ENCODE measurements at regions not wholly inside any gene's neighbourhood (a gene's known extent, or its start where the extent isn't known, plus 50 kb on each side); places are given as distances from the start of the nearest gene placed in this dataset.
"Not testable (repeated sequence)": the region's sequence is repeated elsewhere in the genome, so short reads cannot be mapped to it uniquely, and the experiment has no call there.

DNA sequence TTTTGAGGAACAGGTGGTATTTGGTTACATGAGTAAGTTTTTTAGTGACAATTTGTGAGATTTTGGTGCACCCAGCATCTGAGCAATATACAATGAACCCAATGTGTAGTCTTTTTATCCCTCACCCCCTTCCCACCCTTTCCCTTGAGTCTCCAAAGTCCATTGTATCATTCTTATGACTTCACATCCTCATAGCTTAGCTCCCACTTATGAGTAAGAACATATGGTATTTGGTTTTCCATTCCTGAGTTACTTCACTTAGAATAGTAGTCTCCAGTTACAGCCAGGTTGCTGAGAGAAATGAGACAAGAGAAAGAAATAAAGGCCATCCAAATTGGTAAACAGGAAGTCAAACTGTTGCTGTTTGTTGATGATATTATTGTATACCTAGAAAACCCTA is 87.5 kb downstream of the OTOR start:
- TF ChIP-seq, protein P1, sequence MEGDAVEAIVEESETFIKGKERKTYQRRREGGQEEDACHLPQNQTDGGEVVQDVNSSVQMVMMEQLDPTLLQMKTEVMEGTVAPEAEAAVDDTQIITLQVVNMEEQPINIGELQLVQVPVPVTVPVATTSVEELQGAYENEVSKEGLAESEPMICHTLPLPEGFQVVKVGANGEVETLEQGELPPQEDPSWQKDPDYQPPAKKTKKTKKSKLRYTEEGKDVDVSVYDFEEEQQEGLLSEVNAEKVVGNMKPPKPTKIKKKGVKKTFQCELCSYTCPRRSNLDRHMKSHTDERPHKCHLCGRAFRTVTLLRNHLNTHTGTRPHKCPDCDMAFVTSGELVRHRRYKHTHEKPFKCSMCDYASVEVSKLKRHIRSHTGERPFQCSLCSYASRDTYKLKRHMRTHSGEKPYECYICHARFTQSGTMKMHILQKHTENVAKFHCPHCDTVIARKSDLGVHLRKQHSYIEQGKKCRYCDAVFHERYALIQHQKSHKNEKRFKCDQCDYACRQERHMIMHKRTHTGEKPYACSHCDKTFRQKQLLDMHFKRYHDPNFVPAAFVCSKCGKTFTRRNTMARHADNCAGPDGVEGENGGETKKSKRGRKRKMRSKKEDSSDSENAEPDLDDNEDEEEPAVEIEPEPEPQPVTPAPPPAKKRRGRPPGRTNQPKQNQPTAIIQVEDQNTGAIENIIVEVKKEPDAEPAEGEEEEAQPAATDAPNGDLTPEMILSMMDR (IDR thresholded peaks at IDR 0.05): not testable (repeated sequence)
- not testable (repeated sequence) for TF ChIP-seq POLR2A (IDR thresholded peaks at IDR 0.05)
